ENCODE measurements at regions not wholly inside any gene's neighbourhood (a gene's known extent, or its start where the extent isn't known, plus 50 kb on each side); places are given as distances from the start of the nearest gene placed in this dataset.
A peak's percentile ranks its signal among the peaks of the same experiment; 100 is the strongest.
"Not testable (repeated sequence)": the region's sequence is repeated elsewhere in the genome, so short reads cannot be mapped to it uniquely, and the experiment has no call there.

DNA sequence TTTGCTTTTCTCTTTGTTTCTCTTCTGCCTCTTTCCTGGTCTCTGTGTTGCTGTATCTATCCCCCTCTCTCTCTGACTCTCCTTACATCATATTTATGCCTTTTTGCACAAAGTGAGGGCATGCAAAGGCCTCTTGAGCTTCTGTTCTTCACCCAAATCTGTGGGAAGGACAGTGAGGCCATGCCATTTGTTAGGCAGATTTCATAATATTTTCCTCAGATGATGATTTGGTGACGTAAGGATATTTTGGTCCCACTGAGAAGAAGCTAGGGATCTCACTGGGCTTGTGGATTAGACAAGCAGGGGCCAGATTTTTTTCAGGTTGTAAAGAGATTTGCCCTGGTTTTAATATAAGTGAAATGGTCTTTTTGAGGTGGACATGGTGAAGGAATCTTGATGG is 249.4 kb upstream of the USP24 start:
- DNase-seq (ENCODE audit: low read depth in 2 of 3, low spot score in 2 of 3), result no peak

DNA sequence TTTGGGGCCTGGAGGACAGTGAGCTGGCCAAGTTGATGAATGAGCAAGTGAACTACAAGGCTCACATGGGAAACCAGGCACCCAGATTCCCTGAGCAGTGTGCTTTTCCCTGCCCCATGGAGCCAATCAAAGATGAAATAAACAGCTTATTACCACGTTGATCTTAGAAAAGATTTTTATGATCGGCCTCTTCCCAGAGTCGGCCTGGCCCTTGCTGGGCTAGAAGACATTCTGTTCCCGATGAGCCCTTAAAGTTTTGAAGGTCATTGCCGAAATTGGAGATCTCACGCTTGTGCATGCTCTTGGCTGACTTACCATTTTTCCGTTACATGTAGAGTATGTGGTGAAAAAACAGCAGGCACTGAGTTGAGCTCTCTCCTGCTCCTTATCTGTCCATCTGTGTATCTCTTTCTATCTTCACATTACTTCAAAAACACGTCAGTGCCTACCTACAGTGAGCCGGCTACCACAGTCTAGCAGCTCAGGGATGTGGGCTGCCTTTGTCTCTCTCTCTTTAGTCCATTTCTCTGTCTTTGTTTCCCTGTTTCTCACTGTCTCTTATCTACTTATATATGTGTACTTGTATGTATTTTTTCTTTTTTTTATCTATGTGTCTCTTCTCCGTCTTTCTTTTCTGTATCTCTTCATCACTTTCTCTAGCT is 248.8 kb upstream of the USP24 start:
- no peak for DNase-seq (ENCODE audit: low read depth in 2 of 3, low spot score in 2 of 3)

DNA sequence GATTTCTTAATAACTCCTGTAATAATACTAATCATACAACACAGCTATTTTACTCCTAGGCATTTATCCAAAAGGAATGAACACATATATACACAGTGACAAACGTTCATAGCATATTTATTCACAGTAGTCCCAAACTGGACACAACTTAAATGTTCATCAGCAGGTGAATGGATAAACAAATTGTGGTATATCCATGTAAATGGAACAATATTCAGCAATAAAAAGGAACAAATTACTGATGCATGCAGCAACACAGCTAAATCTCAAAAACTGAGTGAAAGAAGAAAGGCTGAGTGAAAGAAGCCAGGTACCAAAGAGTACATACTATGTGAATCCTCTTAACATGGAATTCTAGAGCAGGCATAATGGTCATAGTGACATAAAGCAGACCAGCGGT is 242.7 kb upstream of the USP24 start:
- DNase-seq (ENCODE audit: low read depth in 2 of 3, low spot score in 2 of 3), result no peak

DNA sequence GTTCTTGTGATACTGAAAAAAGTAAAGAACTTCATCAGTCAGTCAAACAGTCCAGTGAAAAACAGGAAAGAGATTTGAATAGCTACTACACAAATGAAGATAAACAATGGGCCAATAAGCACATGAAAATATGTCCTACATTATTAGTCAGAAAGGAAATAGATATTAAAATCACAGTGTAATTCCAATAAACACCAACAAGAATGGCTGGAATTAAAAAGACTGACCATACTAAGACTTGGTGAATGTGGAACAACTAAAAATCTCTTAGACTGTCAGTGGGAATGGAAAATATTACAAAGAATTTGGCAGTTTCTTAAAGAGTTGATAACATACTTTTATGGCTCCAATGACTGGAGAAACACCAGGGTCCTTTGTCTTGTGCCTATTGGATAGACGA is 241.8 kb upstream of the USP24 start:
- no peak for DNase-seq (ENCODE audit: low read depth in 2 of 3, low spot score in 2 of 3)

DNA sequence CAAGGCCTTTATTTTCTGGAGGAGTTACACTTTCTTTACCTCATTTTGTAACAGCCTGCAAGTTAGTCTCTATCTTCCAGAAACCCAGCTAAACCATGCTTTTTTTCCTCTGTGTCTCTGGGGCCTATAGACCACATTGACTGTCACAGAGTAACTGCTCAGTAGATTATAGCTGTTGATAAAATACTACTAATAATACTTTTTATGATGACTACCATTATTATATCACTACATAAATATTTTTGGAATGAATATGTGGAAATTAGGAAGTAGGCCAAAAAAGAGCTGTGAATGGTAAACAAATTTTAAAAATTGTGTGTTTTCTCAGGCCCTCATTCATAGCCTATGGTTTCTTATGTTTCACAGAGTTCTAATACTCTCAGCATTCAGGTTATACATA is 233.1 kb upstream of the USP24 start:
- DNase-seq (ENCODE audit: low read depth in 2 of 3, low spot score in 2 of 3), result no peak

DNA sequence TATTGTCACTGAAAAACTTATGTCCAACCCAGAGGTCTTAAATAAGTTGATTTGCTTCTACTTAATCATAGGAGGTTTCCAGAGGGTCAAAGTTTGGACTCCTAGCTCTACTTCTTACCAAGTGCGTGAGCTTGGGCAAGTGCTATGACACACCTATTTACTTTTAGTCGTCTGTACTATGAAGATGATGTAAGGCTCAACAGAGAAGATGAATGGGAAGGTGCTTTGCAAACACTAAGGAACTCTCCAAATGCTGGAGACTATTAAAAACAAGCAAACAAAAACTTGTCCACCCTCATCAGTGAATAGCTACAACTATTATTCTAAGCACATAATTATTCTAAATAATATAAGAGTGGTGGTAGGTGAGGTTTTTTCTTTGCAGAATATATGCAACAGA is 232.3 kb upstream of the USP24 start:
- DNase-seq (ENCODE audit: low read depth in 2 of 3, low spot score in 2 of 3), result no peak

DNA sequence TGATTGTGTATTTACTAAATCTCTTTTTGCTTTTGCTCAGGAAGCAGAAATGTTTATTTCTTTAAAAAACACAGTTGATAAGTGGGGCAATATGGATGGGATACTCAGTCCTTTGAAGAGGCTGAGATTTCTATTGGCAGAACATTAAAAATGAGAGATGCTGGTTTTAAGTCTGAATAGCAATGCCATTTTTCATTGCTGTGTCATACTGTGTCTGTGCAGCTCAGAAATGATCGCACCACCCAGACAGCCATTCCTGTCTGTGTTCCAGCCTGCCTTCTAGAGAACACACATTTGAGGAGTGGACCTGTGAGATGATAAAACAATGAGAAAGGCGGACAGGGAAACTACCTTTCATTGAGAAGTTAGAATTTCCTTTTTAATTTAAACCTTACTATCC is 231.2 kb upstream of the USP24 start:
- no peak for DNase-seq (ENCODE audit: low read depth in 2 of 3, low spot score in 2 of 3)

DNA sequence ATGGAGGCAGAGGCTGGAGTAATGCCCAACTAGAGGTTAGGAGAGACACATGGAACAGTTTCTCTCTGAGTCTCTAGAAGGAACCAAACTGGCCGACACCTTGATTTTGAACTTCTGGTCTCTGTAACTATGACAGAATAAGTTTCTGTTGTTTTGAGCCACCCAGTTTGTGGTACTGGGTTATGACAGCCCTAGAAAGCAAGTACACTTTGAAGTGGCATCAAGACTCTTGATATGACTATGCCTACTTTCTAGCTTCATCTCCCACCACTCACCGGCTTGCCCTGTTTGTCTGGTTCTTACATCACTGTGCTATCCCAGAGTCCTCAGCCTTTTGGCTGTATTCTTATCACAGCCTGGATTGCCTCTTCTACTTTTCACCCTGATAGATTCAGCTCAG is 230.3 kb upstream of the USP24 start:
- DNase-seq (ENCODE audit: low read depth in 2 of 3, low spot score in 2 of 3), result no peak

DNA sequence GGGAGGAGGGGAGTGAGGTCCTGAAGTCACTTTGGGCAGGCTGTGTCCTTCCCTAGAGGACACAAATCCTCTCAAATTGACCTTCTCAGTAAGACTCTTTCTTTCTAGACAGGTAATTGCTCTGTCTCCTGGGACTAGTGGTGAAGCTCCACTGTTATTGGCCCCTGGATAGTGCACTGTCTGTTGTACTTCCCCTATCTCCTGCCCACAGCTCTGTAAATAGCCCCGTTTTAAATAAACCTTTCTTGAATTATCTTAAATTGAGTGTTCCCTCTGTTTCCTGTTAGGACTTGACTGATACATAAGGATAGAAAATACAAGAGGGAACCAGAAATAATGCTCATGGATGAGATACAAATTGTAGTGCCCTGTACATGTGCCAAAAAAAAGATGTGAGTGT is 229.5 kb upstream of the USP24 start:
- DNase-seq (ENCODE audit: low read depth in 2 of 3, low spot score in 2 of 3), result peak in 1 of 3 donors; percentile 10

DNA sequence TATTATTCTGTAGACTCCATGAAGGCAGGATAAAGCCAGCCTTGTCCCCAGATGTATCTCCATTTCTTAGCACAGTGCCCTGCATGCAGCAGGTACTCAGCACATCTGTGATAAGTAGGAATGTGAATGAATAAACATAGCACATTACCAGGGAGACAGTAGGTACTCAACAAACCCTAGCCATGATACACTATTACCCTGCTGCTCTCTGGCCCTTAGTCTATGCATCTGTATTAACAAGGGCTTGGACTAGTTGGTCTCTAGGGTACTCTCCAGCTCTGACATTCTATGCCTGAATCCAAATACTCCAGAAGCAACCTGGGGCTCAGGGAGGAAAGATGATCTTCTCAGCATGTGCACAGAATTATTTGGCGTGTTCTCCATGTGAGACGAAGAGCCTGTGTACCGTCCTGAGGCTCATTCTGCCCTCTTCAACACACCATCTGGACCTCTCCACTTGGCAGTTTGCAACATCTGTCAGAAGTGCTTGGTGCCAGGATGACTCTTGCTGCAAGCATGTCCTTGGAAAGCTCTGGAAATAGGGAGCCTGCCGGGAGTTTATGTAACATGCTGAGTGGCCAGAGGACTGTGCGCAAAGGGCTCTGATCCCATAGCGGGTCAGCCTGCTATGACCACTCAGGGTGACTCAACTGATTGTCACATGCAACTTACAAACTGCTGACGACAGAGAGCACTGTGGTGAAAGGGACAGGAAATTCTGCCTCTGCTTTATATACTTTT is 228.2 kb upstream of the USP24 start:
- DNase-seq (ENCODE audit: low read depth in 2 of 3, low spot score in 2 of 3), result no peak

DNA sequence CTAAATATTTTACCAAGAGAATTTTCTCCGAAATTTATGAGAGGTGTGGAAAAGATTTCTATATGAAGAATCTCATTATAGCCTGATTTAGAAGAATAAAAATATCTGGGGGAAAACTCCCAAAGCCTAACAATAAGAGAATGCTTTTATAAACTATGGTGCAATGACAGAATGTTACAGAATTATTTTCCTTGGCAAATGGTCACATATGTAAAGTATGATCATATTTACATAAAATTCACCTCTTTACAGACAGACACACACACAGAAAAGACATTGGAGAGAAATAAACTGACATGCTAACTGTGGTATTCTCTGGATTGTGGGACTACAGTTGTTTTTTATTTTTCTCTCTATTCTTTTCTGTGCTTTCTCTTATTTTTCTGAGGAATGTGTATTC is 226.3 kb upstream of the USP24 start:
- no peak for DNase-seq (ENCODE audit: low read depth in 2 of 3, low spot score in 2 of 3)

DNA sequence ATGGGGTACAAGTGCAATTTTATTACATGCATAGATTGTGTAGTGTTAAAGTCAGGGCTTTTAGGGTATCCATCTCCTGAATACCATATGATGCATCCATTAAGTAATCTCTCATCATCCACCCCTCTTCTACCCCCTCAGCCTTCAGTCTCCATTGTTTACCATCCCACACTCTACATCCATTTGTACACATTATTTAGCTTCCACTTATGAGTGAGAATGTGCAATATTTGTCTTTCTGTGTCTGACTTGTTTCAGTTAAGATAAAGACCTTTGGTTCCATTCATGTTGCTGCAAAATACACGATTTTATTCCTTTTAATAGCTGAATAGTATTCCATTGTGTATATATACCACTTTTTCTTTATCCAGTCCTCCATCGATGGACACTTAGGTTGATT is 222.5 kb upstream of the USP24 start:
- DNase-seq (ENCODE audit: low read depth in 2 of 3, low spot score in 2 of 3), result no peak

DNA sequence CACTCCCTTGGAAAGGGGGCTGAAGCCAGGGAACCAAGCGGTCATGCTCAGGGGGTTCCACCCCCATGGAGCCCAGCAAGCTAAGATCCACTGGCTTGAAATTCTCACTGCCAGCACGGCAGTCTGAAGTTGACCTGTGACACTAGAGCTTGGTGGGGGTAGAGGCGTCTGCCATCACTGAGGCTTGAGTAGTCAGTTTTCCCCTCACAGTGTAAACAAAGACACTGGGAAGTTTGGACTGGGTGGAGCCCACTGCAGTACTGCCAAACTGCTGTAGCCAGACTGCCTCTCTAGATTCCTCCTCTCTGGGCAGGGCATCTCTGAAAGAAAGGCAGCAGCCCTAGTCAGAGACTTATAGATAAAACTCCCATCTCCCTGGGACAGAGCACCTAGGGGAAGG is 215.6 kb upstream of the USP24 start:
- DNase-seq (ENCODE audit: low read depth in 2 of 3, low spot score in 2 of 3), result not testable (repeated sequence)

DNA sequence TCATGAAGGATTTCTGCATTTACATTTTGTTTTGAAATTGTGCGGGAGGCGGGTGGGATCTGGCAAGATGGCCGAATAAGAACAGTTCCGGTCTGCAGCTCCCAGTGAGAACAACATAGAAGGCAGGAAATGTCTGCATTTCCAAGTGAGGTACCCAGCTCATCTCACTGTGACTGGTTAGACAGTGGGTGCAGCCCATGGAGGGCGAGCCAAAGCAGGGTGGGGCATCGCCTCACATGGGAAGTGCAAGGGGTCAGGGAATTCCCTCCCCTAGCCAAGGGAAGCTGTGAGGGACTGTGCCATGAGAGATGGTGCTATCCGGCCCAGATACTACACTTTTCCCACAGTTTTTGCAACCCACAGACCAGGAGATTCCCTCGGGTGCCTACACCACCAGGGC is 215.0 kb upstream of the USP24 start:
- not testable (repeated sequence) for DNase-seq (ENCODE audit: low read depth in 2 of 3, low spot score in 2 of 3)

DNA sequence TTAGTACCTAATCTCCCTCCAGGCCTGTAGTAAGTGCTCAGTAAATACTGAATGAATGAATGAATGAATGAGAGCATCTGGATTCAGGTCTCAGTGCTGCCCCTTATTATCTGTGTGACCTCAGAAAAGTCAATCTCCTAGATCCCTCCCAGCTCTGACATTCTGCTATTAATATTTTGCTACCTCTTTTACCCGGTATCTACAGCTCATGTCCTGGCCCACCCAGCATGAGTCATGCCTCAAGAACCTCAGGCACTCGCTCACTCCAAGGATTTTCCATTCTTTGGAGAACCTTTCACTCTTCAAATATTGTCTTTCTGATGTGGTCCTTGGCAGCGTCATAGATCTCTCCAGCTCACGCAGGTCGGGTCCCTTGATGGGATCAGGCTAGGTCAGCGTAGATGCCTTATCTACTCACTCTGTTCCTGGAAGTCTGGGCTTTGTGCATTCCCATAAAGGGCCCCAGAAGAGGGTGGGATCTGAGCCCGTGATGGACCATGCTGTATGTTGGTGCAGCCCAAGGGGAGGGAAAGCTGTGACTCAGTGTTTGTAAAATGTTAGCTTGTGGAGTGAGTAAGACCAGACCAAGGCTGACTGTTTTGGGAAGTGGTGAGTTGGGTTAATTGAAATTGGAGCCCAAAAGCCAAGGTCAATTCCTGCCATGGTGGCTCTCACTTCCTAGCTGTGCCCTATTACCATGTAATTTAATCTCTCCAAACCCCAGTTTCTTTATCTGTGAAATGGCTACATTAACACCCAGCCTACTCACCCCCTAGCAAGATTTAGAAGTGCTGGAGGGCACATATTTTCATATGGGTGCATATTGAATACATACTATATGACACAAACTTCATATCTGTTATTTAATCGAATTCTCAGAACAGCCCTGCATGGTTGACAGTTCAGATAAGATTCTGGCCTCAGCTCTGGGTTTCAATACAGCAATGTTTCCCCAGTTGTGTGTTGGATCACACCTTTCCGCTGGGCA is 214.1 kb upstream of the USP24 start:
- DNase-seq (ENCODE audit: low read depth in 2 of 3, low spot score in 2 of 3), result no peak

DNA sequence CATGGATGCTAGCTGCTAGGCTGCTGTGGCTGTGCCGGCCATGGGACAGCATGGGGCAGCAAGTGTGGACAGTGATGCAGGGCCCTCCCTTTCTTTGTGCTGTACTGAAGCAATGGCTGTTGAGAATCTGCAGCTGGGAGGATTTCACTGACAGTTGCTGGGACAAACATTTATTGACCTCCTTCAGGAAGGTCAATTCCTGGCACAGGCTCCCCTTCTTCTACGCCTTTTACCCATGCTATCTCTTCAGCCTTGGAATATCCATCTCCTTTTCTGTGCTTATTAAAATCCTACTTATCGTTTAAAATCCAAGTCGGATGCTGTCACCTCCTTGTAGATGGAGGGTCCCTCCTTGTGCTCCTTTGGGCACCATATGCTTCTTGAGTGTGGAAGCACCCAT is 213.1 kb upstream of the USP24 start:
- DNase-seq (ENCODE audit: low read depth in 2 of 3, low spot score in 2 of 3), result no peak

DNA sequence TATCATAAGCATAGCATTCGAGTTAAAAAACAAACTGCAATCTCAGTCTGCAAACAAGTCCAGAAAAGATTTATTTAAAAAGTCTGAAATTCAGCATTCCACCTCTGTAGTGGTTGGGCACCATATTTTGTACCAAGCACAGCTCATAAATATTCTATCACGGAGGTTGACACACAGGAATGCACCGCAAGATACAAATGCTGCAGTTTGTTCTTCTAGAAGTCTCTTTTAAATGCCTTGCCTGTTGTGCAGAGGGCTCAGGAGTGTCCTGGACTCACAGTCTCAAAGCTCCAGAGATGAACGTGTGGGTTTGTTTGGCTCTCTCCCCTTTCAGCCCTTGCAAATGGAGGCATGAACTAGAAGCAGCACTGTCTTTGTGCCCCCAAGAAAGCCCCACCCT is 212.4 kb upstream of the USP24 start:
- no peak for DNase-seq (ENCODE audit: low read depth in 2 of 3, low spot score in 2 of 3)

DNA sequence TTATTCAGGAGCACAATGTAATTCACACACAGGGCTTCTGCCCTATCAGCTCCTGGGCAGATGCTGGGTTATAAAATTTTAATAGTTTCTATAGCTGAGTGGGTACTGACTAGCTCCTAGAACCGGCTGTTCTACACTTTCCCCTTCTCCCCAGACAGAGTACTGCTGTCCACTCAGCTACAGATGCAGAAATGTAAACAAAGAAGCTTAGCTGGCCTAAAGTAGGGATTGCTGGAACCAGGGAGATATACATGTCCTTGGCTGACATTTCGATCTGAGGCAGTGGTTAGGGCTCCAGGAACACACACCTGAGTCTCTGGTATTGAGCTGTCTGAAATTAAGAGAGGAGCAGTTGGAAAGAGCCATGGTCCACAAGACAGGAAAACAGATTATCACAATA is 211.5 kb upstream of the USP24 start:
- no peak for DNase-seq (ENCODE audit: low read depth in 2 of 3, low spot score in 2 of 3)

DNA sequence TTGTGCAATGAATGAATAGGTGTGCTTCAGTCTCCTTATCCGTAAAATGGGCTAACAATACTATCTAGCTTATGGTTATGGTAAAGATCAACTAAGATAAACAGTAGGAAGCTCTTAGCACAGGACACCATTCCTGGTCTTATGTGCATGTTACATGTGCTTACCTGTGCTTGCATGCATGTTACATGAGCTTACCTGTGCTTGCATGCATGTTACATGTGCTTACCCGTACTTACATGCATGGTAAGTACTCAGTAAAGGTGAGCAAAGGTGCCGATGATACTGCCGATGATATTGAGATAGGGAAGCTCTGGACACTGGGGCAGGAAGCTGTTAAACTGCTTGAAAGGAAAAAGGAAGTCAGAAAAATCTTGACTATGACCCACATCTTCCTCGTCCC is 211.0 kb upstream of the USP24 start:
- no peak for DNase-seq (ENCODE audit: low read depth in 2 of 3, low spot score in 2 of 3)

DNA sequence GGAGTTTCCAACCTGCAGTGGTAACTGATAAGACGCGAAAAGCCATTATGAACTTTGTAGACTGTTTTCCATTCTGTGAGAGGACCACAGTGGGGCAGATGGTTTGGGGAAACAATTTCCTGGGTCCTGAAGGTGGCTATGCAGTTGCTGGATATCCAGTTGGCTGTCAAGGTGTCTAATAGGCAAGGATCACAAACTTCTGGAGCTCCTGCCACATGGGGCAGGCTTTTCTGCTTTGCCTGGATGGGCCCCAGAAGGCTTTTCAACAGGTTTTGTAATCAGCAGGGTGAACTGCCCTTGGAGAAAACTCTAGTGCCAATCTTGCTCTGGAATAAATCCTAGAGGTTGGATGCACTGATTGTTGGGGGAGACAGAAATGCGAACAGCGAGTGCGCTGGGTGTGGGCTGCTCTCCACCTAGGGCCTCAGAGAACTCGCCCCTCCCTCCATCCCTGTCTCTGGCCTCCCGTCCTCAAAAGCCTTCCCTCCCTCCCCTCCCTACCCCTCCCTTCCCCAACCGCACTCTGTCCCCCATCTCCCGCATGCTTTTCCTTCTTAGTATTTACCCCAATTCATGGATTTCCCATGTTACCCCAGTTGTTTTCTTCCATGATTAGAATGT is 210.3 kb upstream of the USP24 start:
- DNase-seq (ENCODE audit: low read depth in 2 of 3, low spot score in 2 of 3), result no peak

DNA sequence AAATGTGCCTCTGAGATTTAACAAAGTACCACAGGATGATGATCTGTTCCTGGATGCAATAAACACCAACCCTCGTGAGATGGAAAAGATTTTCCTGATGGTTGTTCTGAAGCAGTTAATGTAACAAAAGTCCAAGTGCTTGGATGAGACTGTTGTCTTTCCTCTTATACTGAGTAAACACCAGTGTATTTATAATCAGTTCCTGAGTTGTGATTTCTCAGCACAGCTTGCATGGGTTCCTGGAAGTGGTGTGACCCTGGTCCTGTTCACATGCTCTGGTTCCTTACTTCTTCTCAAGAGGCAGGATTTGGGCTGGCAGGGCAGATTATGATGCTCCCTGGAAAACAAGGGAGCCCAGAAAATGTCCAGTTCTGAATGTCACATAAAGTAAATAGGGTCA is 208.2 kb upstream of the USP24 start:
- no peak for DNase-seq (ENCODE audit: low read depth in 2 of 3, low spot score in 2 of 3)
